ENCODE measurements at regions not wholly inside any gene's neighbourhood (a gene's known extent, or its start where the extent isn't known, plus 50 kb on each side); places are given as distances from the start of the nearest gene placed in this dataset.

DNA sequence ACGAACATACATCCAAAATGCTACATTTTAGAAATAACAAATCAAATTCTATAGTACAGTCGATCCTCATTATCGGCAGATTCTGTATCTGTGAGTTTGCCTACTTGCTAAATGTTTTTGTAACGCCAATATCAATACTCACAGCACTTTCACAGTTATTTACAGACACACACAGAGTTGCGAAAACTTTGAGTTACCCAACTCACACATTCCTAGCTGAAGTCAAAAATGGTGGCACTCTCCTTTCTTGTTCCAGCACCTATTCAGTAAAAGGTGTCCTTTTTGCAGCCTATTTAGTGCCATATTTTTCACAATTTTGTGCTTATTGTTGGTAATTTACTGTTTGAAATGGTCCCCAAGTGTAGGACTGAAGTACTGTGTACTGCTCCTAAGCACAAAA, 161.7 kb downstream of the AKR1D1 start:
- Histone ChIP-seq H3K9me1 (ENCODE audit: insufficient read depth, low read length) (no peaks in the 10 kb centered on the region), H4K91ac (ENCODE audit: insufficient read depth, low read depth, low read length) (no peak overlapping the region), H3K27me3 (ENCODE audit: control insufficient read depth, insufficient read depth, low read length) (no peaks in the 10 kb centered on the region), H3K18ac (ENCODE audit: low read depth, low read length) (no peak overlapping the region), H3K36me3 (ENCODE audit: control insufficient read depth, insufficient read depth, low read length) (no peaks in the 10 kb centered on the region), H2AFZ (replicated peaks; ENCODE audit: low read length, poor library complexity) (no peak overlapping the region), H3K4me3 (ENCODE audit: insufficient read depth, low read depth, low read length) (no peak overlapping the region), H3K9me3 (ENCODE audit: control insufficient read depth, insufficient read depth, low read length) (peaks cover 13% of the 10 kb centered on the region), H2BK120ac (ENCODE audit: low read depth, low read length) (no peak overlapping the region), H3K9ac (ENCODE audit: low read depth, low read length) (no peak overlapping the region), H3K56ac (ENCODE audit: extremely low read depth, insufficient read depth, low read length) (no peak overlapping the region), H2BK5ac (ENCODE audit: low read depth, low read length, poor library complexity, severe bottlenecking) (no peak overlapping the region), H4K5ac (ENCODE audit: low read depth, low read length) (no peak overlapping the region), H3K4ac (ENCODE audit: low read depth, low read length) (no peak overlapping the region), H4K8ac (ENCODE audit: low read depth in 2 of 2, low read length in 2 of 2) (no peak overlapping the region), H2AK5ac (ENCODE audit: low read depth, low read length) (no peak overlapping the region), H2BK15ac (ENCODE audit: low read depth, low read length) (no peak overlapping the region), H4K20me1 (ENCODE audit: insufficient read depth, low read length) (no peaks in the 10 kb centered on the region), H3K27ac (ENCODE audit: insufficient read depth, low read length) (no peak overlapping the region), H2AK9ac (replicated peaks; ENCODE audit: low read depth, low read length, poor library complexity) (no peak overlapping the region), H3K23ac (ENCODE audit: low read depth, low read length) (no peak overlapping the region), H2BK20ac (ENCODE audit: low read depth, low read length) (no peak overlapping the region), H3K4me1 (ENCODE audit: control insufficient read depth, insufficient read depth, low read length) (no peaks in the 10 kb centered on the region), H3K4me2 (ENCODE audit: low read depth, low read length) (no peak overlapping the region), H3K79me1 (ENCODE audit: low read depth in 1 of 2, low read length in 2 of 2) (no peaks in the 10 kb centered on the region), H3K14ac (replicated peaks; ENCODE audit: low read depth, low read length) (no peak overlapping the region)
- DNase-seq = no peak
- CTCF ChIA-PET = no interaction called here
- no peak for ATAC-seq (ENCODE audit: low read depth)
- dilution Hi-C loops (cut with HindIII; ENCODE audit: low sequenced_read_pairs, unreplicated experiment) (no loop called here), in situ Hi-C loops (cut with MboI; ENCODE audit: low sequenced_read_pairs) (no loop called here), intact Hi-C loops (cut with micrococcal nuclease) (no loop called here)
- POLR2A ChIA-PET (ENCODE audit: unreplicated experiment) = no interaction called here
- BruUV-seq (replicated peaks) = no TSS peak
- TF ChIP-seq SMC3 (IDR thresholded peaks at IDR 0.05; ENCODE audit: low read depth, low read length) (no peak), CEBPB (IDR thresholded peaks at IDR 0.05; ENCODE audit: low read depth, low read length) (no peak), CHD1 (IDR thresholded peaks at IDR 0.05; ENCODE audit: low read depth, low read length) (no peak), POLR2A (IDR thresholded peaks at IDR 0.05; ENCODE audit: low read depth, low read length) (no peak), BHLHE40 (IDR thresholded peaks at IDR 0.05; ENCODE audit: low read depth, low read length) (no peak), MAZ (IDR thresholded peaks at IDR 0.05; ENCODE audit: borderline replicate concordance, low read depth, low read length) (no peak)
- WGBS, 2 experiments (ENCODE audit: extremely low coverage in 2 of 2, insufficient read length in 1 of 2) = no CpG with 5 or more reads among the region's 5 CpGs

Measured in IMR-90 (cell line).